IPS DF 6.9 (cell line): ENCODE measurements at regions not wholly inside any gene's neighbourhood (a gene's known extent, or its start where the extent isn't known, plus 50 kb on each side); places are given as distances from the start of the nearest gene placed in this dataset.
"Not testable (repeated sequence)": the region's sequence is repeated elsewhere in the genome, so short reads cannot be mapped to it uniquely, and the experiment has no call there.

ENCODE experiments used
- DNase-seq: peaks from one replicate; pipeline ENCODE4 v3.0.0-alpha.2; 2013; ENCODE audit warnings: low read depth, low spot score
- H3K27ac ChIP-seq: one replicate; pipeline ENCODE4 v1.5.1; 2013; ENCODE audit warnings: low read length, control low read depth
- H3K27me3 ChIP-seq: 2 replicates; pipeline ENCODE4 v1.6.1; 2013; ENCODE audit warnings: mild to moderate bottlenecking, low read length; ENCODE audit not compliant: control insufficient read depth, insufficient read depth
- H3K36me3 ChIP-seq: 2 replicates; pipeline ENCODE4 v1.6.1; 2013; ENCODE audit warnings: low read length; ENCODE audit not compliant: control insufficient read depth, insufficient read depth
- H3K4me1 ChIP-seq: 2 replicates; pipeline ENCODE4 v1.6.1; 2013; ENCODE audit warnings: low read length; ENCODE audit not compliant: control insufficient read depth, insufficient read depth
- H3K4me3 ChIP-seq: 2 replicates; pipeline ENCODE4 v1.5.1; 2013; ENCODE audit warnings: mild to moderate bottlenecking, low read length
- H3K9me3 ChIP-seq: 2 replicates; pipeline ENCODE4 v1.6.1; 2013; ENCODE audit warnings: low read length, inconsistent platforms; ENCODE audit not compliant: control insufficient read depth, insufficient read depth
- WGBS: extraction: QIAGEN DNeasy Blood & Tissue Kit; methylation state at CpG from one replicate; pipeline ENCODE4 v1.1.7; 2013; ENCODE audit warnings: mixed read lengths, missing lambda C conversion rate; ENCODE audit not compliant: insufficient read length, insufficient coverage; 5-methylcytosine and 5-hydroxymethylcytosine counted together

DNA sequence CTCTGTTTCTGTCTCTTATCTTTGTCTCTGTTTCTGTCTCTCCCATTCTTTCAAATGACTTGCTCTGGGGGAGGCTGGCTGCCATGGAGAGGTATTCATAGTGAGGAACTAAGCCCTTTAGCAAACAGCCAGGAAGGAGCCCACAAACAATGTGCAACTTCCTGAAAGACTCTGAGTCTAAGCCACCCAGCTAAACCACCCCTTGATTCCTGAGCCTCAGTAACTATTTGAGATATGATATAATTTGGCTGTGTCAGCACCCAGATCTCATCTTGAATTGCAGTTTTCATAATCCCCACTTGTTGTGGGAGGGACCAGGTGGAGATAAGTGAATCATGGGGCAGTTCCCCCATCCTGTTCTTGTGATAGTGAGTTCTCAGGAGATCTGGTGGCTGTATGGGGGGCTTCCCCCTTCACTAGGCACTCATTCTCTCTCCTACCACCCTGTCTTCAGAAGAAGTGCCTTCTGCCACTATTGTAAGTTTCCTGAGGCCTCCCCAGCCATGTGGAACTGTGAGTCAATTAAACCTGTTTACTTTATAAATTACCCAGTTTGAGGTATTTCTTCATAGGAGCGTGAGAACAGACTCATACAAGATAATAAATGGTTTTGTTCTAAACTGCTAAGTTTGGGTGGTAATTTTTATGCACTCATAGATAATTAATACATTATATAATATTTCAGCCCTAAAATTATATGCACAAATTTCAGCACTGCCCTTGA lies 121.2 kb upstream of the FOXP2 start:
- no peak overlapping the region for H3K27ac ChIP-seq
- no CpG with 5 or more reads among the region's 1 CpG for WGBS
- H3K4me3 ChIP-seq, result no peak overlapping the region
- no peak for DNase-seq
- no peaks in the 10 kb centered on the region; the same call in 1 of the 2 replicates for H3K4me1 ChIP-seq
- H3K36me3 ChIP-seq, result no peaks in the 10 kb centered on the region
- H3K27me3 ChIP-seq, result no peaks in the 10 kb centered on the region
- no peaks in the 10 kb centered on the region for H3K9me3 ChIP-seq

DNA sequence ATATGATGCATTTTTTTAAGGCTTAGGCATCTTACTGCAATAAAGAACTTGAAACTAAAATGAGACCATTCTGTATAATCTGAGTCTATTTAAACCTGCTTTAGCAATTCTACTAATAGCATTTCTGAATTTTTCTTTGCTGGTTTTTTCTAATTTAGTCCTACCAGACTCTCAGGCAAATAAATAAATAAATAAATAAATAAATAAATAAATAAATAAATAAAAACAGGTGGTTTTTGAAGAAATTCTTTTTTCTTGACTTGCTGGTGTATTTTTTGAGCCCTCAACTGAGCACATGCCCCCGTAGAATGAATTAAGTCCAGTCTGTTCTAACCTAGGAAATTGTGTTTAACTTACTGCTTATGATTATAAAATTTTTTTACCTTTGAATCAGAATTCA lies 134.7 kb upstream of the FOXP2 start:
- Histone ChIP-seq H3K9me3 (no peaks in the 10 kb centered on the region), H3K27ac (no peak overlapping the region), H3K4me3 (no peak overlapping the region), H3K4me1 (no peaks in the 10 kb centered on the region), H3K36me3 (no peaks in the 10 kb centered on the region), H3K27me3 (no peaks in the 10 kb centered on the region)
- DNase-seq, result no peak
- WGBS, result no CpG with 5 or more reads among the region's 1 CpG

DNA sequence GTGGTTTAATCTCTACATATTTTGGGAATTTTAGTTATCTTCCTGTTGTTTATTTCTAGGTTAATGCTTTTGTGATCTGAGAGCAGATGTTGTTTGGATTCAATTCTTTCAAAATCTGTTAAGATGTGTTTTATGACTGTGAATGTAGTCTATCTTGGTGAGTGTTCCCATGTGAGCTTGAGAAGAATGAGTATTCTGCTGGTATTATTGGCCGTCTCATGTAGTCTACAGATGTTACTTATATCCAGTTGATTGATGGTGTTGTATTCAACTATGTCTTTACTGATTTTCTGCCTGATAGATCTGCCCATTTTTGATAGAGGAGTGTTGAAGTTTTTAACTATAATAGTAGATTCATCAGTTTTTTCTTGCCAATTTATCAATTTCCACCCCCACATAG lies 141.4 kb upstream of the FOXP2 start:
- H3K4me3 ChIP-seq, result no peak overlapping the region
- H3K4me1 ChIP-seq, result no peaks in the 10 kb centered on the region
- no peaks in the 10 kb centered on the region for H3K36me3 ChIP-seq
- no peaks in the 10 kb centered on the region for H3K9me3 ChIP-seq
- no peak overlapping the region for H3K27ac ChIP-seq
- no peaks in the 10 kb centered on the region for H3K27me3 ChIP-seq
- WGBS, result no CpG with 5 or more reads among the region's 1 CpG
- no peak for DNase-seq

DNA sequence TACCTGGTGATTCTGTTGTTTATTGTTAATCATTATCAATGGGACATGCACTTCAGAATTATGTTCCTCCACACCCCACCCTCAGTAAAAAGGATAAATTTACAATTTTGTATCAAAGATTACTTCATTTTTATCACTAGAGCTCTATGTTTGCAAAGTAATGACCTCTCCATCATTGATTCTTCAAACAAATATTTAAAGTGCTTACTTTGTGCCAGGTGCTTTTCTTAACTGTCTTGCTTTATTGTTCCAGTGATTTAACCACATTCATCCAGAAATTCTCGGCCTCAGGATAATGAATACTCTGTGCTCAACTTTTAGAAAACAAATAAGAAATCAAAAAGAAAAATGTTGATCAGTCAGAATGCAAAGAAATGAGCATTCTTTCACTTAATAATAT lies 144.9 kb upstream of the FOXP2 start:
- Histone ChIP-seq H3K4me1 (no peaks in the 10 kb centered on the region), H3K27me3 (no peaks in the 10 kb centered on the region), H3K36me3 (no peaks in the 10 kb centered on the region), H3K27ac (no peak overlapping the region), H3K4me3 (no peak overlapping the region), H3K9me3 (no peaks in the 10 kb centered on the region)
- no peak for DNase-seq
- WGBS, result no CpG with 5 or more reads among the region's 1 CpG

DNA sequence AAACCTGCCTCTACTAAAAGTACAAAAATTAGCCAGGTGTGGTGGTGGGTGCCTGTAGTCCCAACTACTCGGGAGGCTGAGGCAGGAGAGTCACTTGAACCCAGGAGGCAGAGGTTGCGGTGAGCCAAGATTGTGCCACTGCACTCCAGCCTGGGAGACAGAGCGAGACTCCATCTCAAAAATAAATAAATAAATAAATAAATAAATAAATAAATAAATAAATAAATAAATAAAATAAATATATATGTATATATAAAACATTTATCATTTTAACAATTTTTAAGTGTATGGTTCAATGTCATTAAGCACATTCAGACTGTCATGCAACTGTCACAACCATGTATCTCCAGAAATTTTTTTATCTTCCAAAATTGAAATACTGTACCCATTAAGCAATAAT lies 147.1 kb upstream of the FOXP2 start:
- not testable (repeated sequence) for DNase-seq

DNA sequence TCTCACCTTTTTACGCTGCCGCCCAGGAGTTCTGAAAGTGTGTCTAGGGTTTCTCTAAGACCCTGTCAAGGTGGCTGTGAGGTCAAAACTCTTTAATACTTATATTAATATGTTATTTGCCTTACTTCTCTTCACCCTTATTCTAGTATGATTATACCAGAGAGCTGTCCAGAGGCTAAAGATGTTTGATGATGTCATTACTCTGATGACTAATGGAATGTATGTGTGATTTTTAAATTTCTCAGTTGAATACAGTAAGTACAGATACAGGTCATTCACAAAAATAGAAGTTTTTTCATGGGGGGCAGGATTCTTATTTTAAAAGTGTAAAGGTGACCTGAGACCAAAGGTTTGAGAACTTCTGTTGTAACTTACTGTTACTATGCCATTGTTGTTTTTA lies 150.6 kb upstream of the FOXP2 start:
- no peaks in the 10 kb centered on the region for H3K27me3 ChIP-seq
- H3K9me3 ChIP-seq, result no peaks in the 10 kb centered on the region
- H3K36me3 ChIP-seq, result no peaks in the 10 kb centered on the region
- no peak for DNase-seq
- WGBS, result no CpG with 5 or more reads among the region's 2 CpGs
- no peak overlapping the region for H3K4me3 ChIP-seq
- no peak overlapping the region for H3K27ac ChIP-seq
- H3K4me1 ChIP-seq, result no peaks in the 10 kb centered on the region

More for the DNA sequence above, 147.1 kb upstream of the FOXP2 start:
- H3K4me1 ChIP-seq, H3K36me3 ChIP-seq, H3K27ac ChIP-seq, H3K9me3 ChIP-seq, H3K27me3 ChIP-seq, H3K4me3 ChIP-seq: not testable (repeated sequence)
- no CpG with 5 or more reads among the region's 3 CpGs for WGBS

DNA sequence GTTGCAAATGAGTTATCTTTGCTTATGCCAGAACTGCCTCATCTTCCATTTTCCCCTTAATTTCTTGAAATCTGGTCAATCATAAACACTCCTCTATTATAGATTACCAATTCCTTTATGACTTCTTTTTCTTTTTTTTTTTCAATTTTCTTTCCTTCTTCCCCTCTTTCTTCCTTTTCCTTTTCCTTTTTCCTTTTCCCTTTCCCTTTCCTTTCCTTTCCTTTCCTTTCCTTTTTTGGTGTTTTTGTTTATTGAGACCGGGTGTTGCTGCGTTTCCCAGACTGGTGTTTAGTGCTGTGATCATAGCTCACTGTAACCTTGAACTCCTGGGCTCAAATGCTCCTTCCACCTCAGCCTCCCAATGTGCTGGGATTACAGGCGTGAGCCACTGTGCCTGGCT lies 151.4 kb upstream of the FOXP2 start:
- H3K9me3 ChIP-seq, result no peaks in the 10 kb centered on the region
- no peak overlapping the region for H3K27ac ChIP-seq
- H3K4me3 ChIP-seq, result no peak overlapping the region
- H3K27me3 ChIP-seq, result no peaks in the 10 kb centered on the region
- DNase-seq, result no peak
- H3K36me3 ChIP-seq, result no peaks in the 10 kb centered on the region
- no peaks in the 10 kb centered on the region for H3K4me1 ChIP-seq
- no CpG with 5 or more reads among the region's 3 CpGs for WGBS

DNA sequence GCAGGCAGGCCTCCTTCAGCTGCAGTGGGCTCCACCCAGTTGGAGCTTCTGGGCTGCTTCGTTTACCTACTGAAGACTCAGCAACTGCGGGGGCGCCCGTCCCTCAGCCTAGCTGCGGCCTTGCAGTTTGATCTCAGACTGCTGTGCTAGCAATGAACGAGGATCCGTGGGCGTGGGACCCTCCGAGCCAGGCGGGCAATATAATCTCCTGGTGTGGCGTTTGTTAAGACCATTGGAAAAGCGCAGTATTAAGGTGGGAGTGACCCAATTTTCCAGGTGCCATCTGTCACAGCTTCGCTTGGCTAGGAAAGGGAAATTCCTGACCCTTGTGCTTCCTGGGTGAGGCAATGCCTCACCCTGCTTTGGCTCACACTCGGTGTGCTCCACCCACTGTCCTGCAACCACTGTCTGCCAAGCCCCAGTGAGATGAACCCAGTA lies 159.2 kb upstream of the FOXP2 start:
- Histone ChIP-seq H3K27me3 (no peaks in the 10 kb centered on the region), H3K27ac (no peak overlapping the region), H3K4me1 (no peaks in the 10 kb centered on the region), H3K36me3 (no peaks in the 10 kb centered on the region), H3K9me3 (no peaks in the 10 kb centered on the region), H3K4me3 (no peak overlapping the region)
- whole genome bisulfite sequencing, result no CpG with 5 or more reads among the region's 14 CpGs
- no peak for DNase-seq

DNA sequence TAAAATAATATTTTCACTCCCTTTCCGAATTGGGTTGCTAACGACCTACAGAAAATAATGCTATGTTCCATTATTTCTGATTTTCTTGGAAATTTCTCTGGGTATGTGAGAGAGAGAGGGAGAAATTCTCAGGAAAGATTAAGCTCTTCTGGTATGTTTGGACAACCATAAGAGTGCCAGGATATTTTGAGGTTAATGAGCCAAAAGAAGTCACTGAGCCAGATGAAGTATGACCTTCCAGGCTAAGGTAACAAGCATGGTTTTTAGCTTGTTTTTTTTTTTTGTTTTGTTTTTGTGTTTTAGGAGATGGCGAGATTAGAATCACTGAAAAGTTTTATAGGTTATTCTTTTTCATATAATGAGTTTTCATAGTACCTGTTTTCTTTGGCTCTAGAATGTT lies 171.0 kb upstream of the FOXP2 start:
- Histone ChIP-seq H3K4me3 (no peak overlapping the region), H3K27ac (no peak overlapping the region), H3K9me3 (no peaks in the 10 kb centered on the region), H3K36me3 (no peaks in the 10 kb centered on the region), H3K27me3 (no peaks in the 10 kb centered on the region), H3K4me1 (no peaks in the 10 kb centered on the region)
- no CpG with 5 or more reads among the region's 3 CpGs for WGBS
- DNase-seq, result no peak

DNA sequence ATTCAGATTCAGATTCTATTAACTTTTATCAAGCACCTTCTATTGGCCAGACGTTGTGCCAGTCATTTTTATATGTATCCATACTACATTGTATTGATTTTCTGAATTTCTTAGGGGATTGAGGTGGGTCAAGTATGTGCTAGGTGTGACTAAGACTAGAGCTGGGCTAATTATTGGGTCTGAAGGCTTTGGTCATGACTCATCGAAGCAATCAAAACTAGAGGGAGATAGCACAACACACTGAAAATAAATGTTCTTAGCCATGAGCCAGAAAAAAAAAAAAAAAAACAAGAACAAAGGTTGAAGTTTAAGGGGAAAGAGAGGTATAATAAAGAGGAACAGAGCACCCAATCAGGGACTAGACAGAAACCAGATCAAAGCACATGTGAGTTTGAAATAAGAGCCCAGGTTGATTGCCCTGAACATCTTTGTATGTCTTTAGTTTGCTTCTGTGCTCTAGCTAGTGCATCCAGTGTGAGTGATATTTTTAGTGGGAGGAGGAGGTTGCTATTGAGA lies 171.6 kb upstream of the FOXP2 start:
- WGBS, result no CpG with 5 or more reads among the region's 2 CpGs
- DNase-seq, result no peak
- Histone ChIP-seq H3K4me1 (no peaks in the 10 kb centered on the region), H3K27ac (no peak overlapping the region), H3K9me3 (no peaks in the 10 kb centered on the region), H3K27me3 (no peaks in the 10 kb centered on the region), H3K4me3 (no peak overlapping the region), H3K36me3 (no peaks in the 10 kb centered on the region)

DNA sequence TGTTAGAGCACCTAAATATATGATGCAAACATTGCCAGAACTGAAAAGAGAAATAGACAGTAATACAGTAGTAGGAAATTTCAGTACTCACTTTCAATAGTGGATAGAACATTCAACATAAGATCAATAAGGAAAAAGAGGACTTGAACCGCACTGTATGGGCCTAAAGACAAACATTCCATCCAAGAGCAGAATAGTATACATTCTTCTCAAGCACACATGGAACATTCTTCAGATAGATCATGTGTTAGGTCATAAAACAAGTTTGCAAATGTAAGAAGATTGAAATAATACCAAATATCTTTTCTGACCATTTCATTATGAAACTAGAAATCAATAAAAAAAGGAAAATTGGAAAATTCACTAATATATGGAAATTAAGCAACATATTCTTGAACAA lies 185.4 kb upstream of the FOXP2 start:
- H3K27me3 ChIP-seq, result no peaks in the 10 kb centered on the region
- H3K27ac ChIP-seq, result no peak overlapping the region
- no peaks in the 10 kb centered on the region for H3K9me3 ChIP-seq
- DNase-seq, result no peak
- H3K36me3 ChIP-seq, result no peaks in the 10 kb centered on the region
- WGBS, result no CpG with 5 or more reads among the region's 1 CpG
- no peaks in the 10 kb centered on the region for H3K4me1 ChIP-seq
- no peak overlapping the region for H3K4me3 ChIP-seq
